ENCODE measurements at regions not wholly inside any gene's neighbourhood (a gene's known extent, or its start where the extent isn't known, plus 50 kb on each side); places are given as distances from the start of the nearest gene placed in this dataset.

DNA sequence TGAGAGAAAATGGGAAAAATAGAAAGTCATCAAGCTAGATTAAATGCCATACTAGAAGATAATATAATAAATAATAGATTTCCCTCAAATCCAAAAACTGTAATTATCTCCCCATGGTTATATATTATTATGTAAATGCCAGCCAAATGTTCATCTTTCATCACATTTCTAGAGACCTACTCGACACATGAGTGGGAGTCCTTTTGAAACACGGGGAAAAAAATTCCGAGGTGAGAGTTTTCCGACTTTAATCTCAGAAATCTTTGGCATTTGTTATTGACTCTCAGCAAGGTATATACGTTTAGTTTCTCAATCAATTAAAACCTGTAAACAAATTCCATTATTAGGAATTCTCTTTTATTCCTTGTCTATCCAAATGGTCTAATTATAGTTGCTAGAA is 465.4 kb upstream of the SMIM31 start:
- Mint-ChIP-seq H3K4me1 (no peaks in the 10 kb centered on the region), H3K27ac (no peak overlapping the region), H3K36me3 (ENCODE audit: low read depth) (no peaks in the 10 kb centered on the region), H3K9me3 (no peaks in the 10 kb centered on the region), H3K27me3 (ENCODE audit: insufficient read depth) (no peaks in the 10 kb centered on the region), H3K4me3 (no peak overlapping the region)
- no peaks in the 10 kb centered on the region for H3K27me3 ChIP-seq (ENCODE audit: control insufficient read depth, insufficient read depth, low read length, poor library complexity, severe bottlenecking)
- H3K36me3 ChIP-seq (ENCODE audit: control insufficient read depth, insufficient read depth, low read length), result no peaks in the 10 kb centered on the region
- H3K9me3 ChIP-seq (ENCODE audit: control insufficient read depth, low read length), result no peaks in the 10 kb centered on the region
- H3K4me3 ChIP-seq (ENCODE audit: low read length), result no peak overlapping the region
- no peak overlapping the region for H3K27ac ChIP-seq (ENCODE audit: low read depth, low read length)
- WGBS, 2 experiments (ENCODE audit: insufficient coverage in 1 of 2, insufficient read length in 1 of 2), result 91 to 97% methylated on average over 3 to 5 of the region's 5 CpGs
- no peak for DNase-seq
- TF ChIP-seq, protein P1, sequence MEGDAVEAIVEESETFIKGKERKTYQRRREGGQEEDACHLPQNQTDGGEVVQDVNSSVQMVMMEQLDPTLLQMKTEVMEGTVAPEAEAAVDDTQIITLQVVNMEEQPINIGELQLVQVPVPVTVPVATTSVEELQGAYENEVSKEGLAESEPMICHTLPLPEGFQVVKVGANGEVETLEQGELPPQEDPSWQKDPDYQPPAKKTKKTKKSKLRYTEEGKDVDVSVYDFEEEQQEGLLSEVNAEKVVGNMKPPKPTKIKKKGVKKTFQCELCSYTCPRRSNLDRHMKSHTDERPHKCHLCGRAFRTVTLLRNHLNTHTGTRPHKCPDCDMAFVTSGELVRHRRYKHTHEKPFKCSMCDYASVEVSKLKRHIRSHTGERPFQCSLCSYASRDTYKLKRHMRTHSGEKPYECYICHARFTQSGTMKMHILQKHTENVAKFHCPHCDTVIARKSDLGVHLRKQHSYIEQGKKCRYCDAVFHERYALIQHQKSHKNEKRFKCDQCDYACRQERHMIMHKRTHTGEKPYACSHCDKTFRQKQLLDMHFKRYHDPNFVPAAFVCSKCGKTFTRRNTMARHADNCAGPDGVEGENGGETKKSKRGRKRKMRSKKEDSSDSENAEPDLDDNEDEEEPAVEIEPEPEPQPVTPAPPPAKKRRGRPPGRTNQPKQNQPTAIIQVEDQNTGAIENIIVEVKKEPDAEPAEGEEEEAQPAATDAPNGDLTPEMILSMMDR (conservative IDR thresholded peaks at IDR 0.05), result no peak
- no peaks in the 10 kb centered on the region for H3K4me1 ChIP-seq (ENCODE audit: control insufficient read depth, insufficient read depth, low read length)
- H3K9ac ChIP-seq (ENCODE audit: extremely low read depth, low read length, poor library complexity, severe bottlenecking), result no peak overlapping the region

DNA sequence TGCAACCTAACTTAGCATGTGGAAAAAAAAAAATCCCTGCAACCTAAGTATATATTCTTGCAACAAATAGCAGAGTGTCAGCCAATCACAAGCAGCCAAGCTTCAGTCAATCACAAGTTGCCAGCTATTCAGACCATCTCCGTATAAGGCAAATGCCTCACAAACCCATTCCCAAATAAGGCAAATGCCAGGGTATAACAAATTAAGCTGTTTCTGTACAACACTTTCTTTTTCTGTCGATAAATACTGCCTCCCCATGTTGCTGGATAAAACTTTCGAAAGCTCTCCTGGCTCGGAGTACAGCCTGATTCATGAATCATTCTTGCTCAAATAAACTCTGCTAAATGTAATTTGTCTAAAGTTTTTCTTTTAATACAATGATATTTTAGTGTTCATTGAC is 460.7 kb upstream of the SMIM31 start:
- Mint-ChIP-seq H3K36me3 (ENCODE audit: low read depth) (no peaks in the 10 kb centered on the region), H3K4me3 (no peak overlapping the region), H3K4me1 (no peaks in the 10 kb centered on the region), H3K27ac (no peak overlapping the region), H3K9me3 (no peaks in the 10 kb centered on the region), H3K27me3 (ENCODE audit: insufficient read depth) (no peaks in the 10 kb centered on the region)
- Histone ChIP-seq H3K27ac (ENCODE audit: low read depth, low read length) (no peak overlapping the region), H3K36me3 (ENCODE audit: control insufficient read depth, insufficient read depth, low read length) (no peaks in the 10 kb centered on the region), H3K9me3 (ENCODE audit: control insufficient read depth, low read length) (no peaks in the 10 kb centered on the region), H3K4me1 (ENCODE audit: control insufficient read depth, insufficient read depth, low read length) (no peaks in the 10 kb centered on the region), H3K4me3 (ENCODE audit: low read length) (no peak overlapping the region), H3K9ac (ENCODE audit: extremely low read depth, low read length, poor library complexity, severe bottlenecking) (no peak overlapping the region), H3K27me3 (ENCODE audit: control insufficient read depth, insufficient read depth, low read length, poor library complexity, severe bottlenecking) (no peaks in the 10 kb centered on the region)
- TF ChIP-seq, protein P1 (conservative IDR thresholded peaks at IDR 0.05), result no peak
- DNase-seq, result no peak
- 82 to 93% methylated on average over 3 to 4 of the region's 4 CpGs for WGBS, 2 experiments (ENCODE audit: insufficient coverage in 1 of 2, insufficient read length in 1 of 2)

DNA sequence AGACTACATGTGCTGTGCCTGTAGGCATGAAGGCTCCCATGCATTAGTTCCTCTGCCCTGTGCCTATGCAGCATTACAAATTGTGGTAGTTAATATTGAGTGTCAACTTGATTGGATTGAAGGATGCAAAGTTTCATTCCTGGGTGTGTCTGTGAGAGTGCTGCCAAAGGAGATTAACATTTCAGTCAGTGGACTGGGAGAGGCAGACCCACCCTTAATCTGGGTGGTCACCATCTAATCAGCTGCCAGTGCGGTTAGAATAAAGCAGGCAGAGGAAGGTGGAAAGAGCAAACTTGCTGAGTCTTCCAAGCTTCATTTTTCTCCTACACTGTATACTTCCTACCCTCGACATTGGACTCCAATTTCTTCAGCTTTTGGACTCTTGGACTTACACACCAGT is 460.2 kb upstream of the SMIM31 start:
- H3K27me3 Mint-ChIP-seq (ENCODE audit: insufficient read depth), result no peaks in the 10 kb centered on the region
- Histone ChIP-seq H3K4me3 (ENCODE audit: low read length) (no peak overlapping the region), H3K9ac (ENCODE audit: extremely low read depth, low read length, poor library complexity, severe bottlenecking) (no peak overlapping the region), H3K36me3 (ENCODE audit: control insufficient read depth, insufficient read depth, low read length) (no peaks in the 10 kb centered on the region), H3K9me3 (ENCODE audit: control insufficient read depth, low read length) (no peaks in the 10 kb centered on the region), H3K4me1 (ENCODE audit: control insufficient read depth, insufficient read depth, low read length) (no peaks in the 10 kb centered on the region), H3K27me3 (ENCODE audit: control insufficient read depth, insufficient read depth, low read length, poor library complexity, severe bottlenecking) (no peaks in the 10 kb centered on the region), H3K27ac (ENCODE audit: low read depth, low read length) (no peak overlapping the region)
- H3K9me3 Mint-ChIP-seq, result no peaks in the 10 kb centered on the region
- no peak for DNase-seq
- H3K4me1 Mint-ChIP-seq, result no peaks in the 10 kb centered on the region
- H3K27ac Mint-ChIP-seq, result no peak overlapping the region
- 90 to 100% methylated on average over 1 to 2 of the region's 2 CpGs for WGBS, 2 experiments (ENCODE audit: insufficient coverage in 1 of 2, insufficient read length in 1 of 2)
- no peak overlapping the region for H3K4me3 Mint-ChIP-seq
- no peaks in the 10 kb centered on the region for H3K36me3 Mint-ChIP-seq (ENCODE audit: low read depth)
- TF ChIP-seq, protein P1 (conservative IDR thresholded peaks at IDR 0.05), result no peak
